ENCODE measurements at regions not wholly inside any gene's neighbourhood (a gene's known extent, or its start where the extent isn't known, plus 50 kb on each side); places are given as distances from the start of the nearest gene placed in this dataset.

DNA sequence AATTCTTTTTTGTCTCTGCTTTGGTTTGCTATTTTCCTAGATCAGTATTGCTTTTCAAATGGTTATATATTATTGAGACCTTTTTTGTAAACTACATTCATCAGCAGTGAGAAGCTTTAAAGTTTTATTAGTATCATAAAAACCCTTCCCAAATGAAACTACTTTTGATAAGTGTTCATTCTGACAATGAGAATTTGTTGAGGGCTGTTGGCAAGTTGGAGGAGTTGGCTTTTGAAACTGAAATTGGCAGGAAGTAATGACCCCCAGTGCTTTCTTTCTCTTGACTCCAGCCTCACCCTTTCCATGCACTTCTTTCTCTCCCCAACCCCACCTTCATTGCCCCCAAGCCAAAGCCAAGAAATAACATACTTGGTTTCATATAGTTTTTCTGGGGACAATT lies 113.8 kb downstream of the ZIC5 start:
- no peak for DNase-seq (ENCODE audit: low spot score)
- H2AFZ ChIP-seq, result no peak overlapping the region
- no peaks in the 10 kb centered on the region for H3K9me3 ChIP-seq (ENCODE audit: low read depth)
- H3K9me2 ChIP-seq (replicated peaks; ENCODE audit: insufficient read depth), result no peaks in the 10 kb centered on the region
- H3K27me3 ChIP-seq, result peaks cover 8% of the 10 kb centered on the region
- no peaks in the 10 kb centered on the region for H3K4me1 ChIP-seq (ENCODE audit: insufficient read depth)
- no peaks in the 10 kb centered on the region for H4K20me1 ChIP-seq (ENCODE audit: insufficient read depth, poor library complexity, severe bottlenecking)
- no peaks in the 10 kb centered on the region for H3K79me2 ChIP-seq
- no peak overlapping the region for H3K27ac ChIP-seq
- no peak overlapping the region for H3K4me3 ChIP-seq
- no peak for TF ChIP-seq EZH2phosphoT487 (IDR thresholded peaks at IDR 0.05; ENCODE audit: low read depth, severe bottlenecking, unreplicated experiment)
- no peak for TF ChIP-seq EZH2 (IDR thresholded peaks at IDR 0.05; ENCODE audit: borderline replicate concordance)
- no peak for TF ChIP-seq CTCF (IDR thresholded peaks at IDR 0.05; ENCODE audit: poor library complexity)
- no peaks in the 10 kb centered on the region for H3K36me3 ChIP-seq (replicated peaks; ENCODE audit: insufficient read depth, low read depth)
- H3K4me2 ChIP-seq, result no peak overlapping the region

- DNase-seq (ENCODE audit: low spot score), result no peak
- Histone ChIP-seq H3K27me3 (peaks cover 8% of the 10 kb centered on the region), H3K4me1 (ENCODE audit: insufficient read depth) (no peaks in the 10 kb centered on the region), H3K79me2 (no peaks in the 10 kb centered on the region), H3K36me3 (replicated peaks; ENCODE audit: insufficient read depth, low read depth) (no peaks in the 10 kb centered on the region), H3K9me3 (ENCODE audit: low read depth) (no peaks in the 10 kb centered on the region), H3K27ac (no peak overlapping the region), H3K9me2 (replicated peaks; ENCODE audit: insufficient read depth) (no peaks in the 10 kb centered on the region), H2AFZ (no peak overlapping the region), H3K4me3 (no peak overlapping the region), H4K20me1 (ENCODE audit: insufficient read depth, poor library complexity, severe bottlenecking) (no peaks in the 10 kb centered on the region), H3K4me2 (no peak overlapping the region)
- 70% methylated on average over 9 of the region's 9 CpGs for WGBS (ENCODE audit: low lambda C conversion rate, missing lambda C conversion rate)
- TF ChIP-seq EZH2 (IDR thresholded peaks at IDR 0.05; ENCODE audit: borderline replicate concordance) (no peak), EZH2phosphoT487 (IDR thresholded peaks at IDR 0.05; ENCODE audit: low read depth, severe bottlenecking, unreplicated experiment) (no peak), CTCF (IDR thresholded peaks at IDR 0.05; ENCODE audit: poor library complexity) (no peak)
Observed at GRCh38 chr13:99855526-99856420, 115.8 kb downstream of the ZIC5 start.

- Histone ChIP-seq H3K9me2 (replicated peaks; ENCODE audit: insufficient read depth) (no peaks in the 10 kb centered on the region), H3K36me3 (replicated peaks; ENCODE audit: insufficient read depth, low read depth) (no peaks in the 10 kb centered on the region), H2AFZ (no peak overlapping the region), H3K4me3 (no peak overlapping the region), H3K79me2 (no peaks in the 10 kb centered on the region), H3K9me3 (ENCODE audit: low read depth) (no peaks in the 10 kb centered on the region), H3K4me2 (no peak overlapping the region), H3K4me1 (ENCODE audit: insufficient read depth) (no peaks in the 10 kb centered on the region), H3K27me3 (peaks cover 8% of the 10 kb centered on the region), H3K27ac (no peak overlapping the region), H4K20me1 (ENCODE audit: insufficient read depth, poor library complexity, severe bottlenecking) (no peaks in the 10 kb centered on the region)
- 80% methylated on average over 13 of the region's 13 CpGs for WGBS (ENCODE audit: low lambda C conversion rate, missing lambda C conversion rate)
- TF ChIP-seq CTCF (IDR thresholded peaks at IDR 0.05; ENCODE audit: poor library complexity) (no peak), EZH2phosphoT487 (IDR thresholded peaks at IDR 0.05; ENCODE audit: low read depth, severe bottlenecking, unreplicated experiment) (no peak), EZH2 (IDR thresholded peaks at IDR 0.05; ENCODE audit: borderline replicate concordance) (no peak)
- no peak for DNase-seq (ENCODE audit: low spot score)
Observed at GRCh38 chr13:99854366-99854765, 117.2 kb downstream of the ZIC5 start.

Data from hepatocyte (in vitro differentiated cells).